ENCODE measurements at regions not wholly inside any gene's neighbourhood (a gene's known extent, or its start where the extent isn't known, plus 50 kb on each side); places are given as distances from the start of the nearest gene placed in this dataset.

- H3K4me1 ChIP-seq (ENCODE audit: control insufficient read depth, insufficient read depth, low read length): no peaks in the 10 kb centered on the region
- no peaks in the 10 kb centered on the region for H3K27me3 ChIP-seq (ENCODE audit: control insufficient read depth, insufficient read depth, low read length)
- H3K36me3 ChIP-seq (ENCODE audit: control insufficient read depth, insufficient read depth, low read length): no peaks in the 10 kb centered on the region
- H3K9me3 ChIP-seq (ENCODE audit: control insufficient read depth, insufficient read depth, low read length): no peaks in the 10 kb centered on the region
- DNase-seq (ENCODE audit: low read depth, low spot score): no peak
- H3K27ac ChIP-seq (ENCODE audit: low read length): no peak overlapping the region
- WGBS (ENCODE audit: insufficient coverage, insufficient read length): no CpG with 5 or more reads among the region's 22 CpGs
- no peak overlapping the region for H3K4me3 ChIP-seq (ENCODE audit: low read length)
These were observed 158.2 kb downstream of the OLFM1 start for GRCh38 chr9:135245482-135246247.

DNA sequence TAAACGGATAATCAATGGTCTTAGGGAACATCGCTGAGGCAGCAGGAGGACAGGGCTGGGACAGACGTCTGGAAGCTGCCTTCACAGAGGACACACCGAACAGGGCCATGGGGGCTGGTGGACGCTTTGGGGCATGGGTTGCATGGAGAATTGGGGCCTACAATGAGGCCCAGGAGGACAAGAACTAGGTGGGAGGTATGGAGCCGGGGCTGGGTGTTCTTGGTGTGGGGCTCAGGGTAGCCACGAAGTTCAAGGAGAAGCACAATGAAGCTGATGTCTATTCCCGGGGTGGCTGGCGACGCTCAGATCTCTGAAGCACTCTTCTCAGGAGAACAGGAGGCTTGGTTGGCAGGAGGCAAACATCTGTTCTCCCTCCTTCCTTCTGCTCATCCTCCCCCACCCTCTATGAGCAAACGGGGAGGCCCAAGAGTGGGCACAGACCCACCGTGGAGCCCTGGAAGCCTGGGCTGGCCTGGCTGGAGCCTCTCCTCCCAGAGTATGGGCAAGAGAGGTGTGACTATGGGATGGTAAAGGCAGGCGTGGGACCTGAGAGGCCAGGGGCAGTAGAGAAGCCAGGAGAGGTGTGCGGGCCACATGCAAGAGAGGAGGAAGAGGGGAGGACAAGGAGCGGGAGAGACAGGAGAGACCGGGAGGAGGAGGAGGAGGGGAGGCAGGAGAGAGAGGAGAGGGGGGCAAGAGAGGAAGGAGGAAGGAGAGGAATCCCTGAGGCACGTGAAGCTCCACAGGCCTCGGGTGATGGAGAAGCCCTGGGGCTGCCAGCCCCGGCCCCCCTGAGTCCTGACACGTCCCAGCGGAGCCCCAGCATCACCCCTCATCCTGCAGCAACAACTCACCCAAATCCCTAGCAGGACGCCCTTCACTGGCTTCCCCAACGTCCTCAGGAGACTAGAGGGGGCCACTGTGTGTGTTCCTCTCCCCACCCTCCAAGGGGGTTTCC lies 159.1 kb downstream of the OLFM1 start:
- no CpG with 5 or more reads among the region's 23 CpGs for WGBS (ENCODE audit: insufficient coverage, insufficient read length)
- H3K4me1 ChIP-seq (ENCODE audit: control insufficient read depth, insufficient read depth, low read length): no peaks in the 10 kb centered on the region
- H3K36me3 ChIP-seq (ENCODE audit: control insufficient read depth, insufficient read depth, low read length): no peaks in the 10 kb centered on the region
- H3K27ac ChIP-seq (ENCODE audit: low read length): no peak overlapping the region
- DNase-seq (ENCODE audit: low read depth, low spot score): no peak
- H3K4me3 ChIP-seq (ENCODE audit: low read length): no peak overlapping the region
- H3K9me3 ChIP-seq (ENCODE audit: control insufficient read depth, insufficient read depth, low read length): no peaks in the 10 kb centered on the region
- no peaks in the 10 kb centered on the region for H3K27me3 ChIP-seq (ENCODE audit: control insufficient read depth, insufficient read depth, low read length)

DNA sequence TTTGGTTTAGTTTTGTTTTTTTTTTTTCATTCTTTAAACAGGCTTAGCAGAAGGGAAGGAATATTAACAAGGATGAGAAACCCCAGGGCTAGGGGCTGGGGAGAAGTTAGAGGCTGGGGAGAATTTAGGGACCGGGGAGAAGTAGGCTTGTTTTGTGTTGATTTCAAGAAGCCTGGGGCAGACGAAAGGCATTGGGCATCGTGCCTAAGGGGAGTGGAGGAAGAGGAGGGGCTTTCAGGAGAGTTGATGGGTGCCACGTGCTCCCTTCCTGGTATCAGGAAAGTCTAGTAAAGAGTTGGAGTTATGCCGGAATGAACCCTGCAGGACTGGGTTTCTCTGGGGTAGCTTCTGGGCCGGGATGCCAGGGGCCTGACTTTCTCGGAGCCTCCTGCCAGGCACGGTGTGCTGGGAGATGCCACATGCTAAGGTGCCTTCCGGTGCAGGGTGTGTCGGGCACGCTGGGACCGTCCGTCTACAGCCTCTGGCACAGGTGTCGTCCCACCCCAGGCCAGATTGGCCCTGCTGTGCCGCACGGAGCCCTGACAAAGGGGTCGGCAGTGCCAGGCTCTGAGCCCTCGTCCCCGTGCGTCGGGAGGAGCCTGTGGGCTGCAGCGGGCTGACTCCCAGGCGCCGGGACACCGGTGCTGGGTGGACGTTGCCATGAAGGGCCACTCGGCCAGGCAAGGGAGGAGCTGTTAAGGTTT lies 159.9 kb downstream of the OLFM1 start:
- Histone ChIP-seq H3K27me3 (ENCODE audit: control insufficient read depth, insufficient read depth, low read length) (no peaks in the 10 kb centered on the region), H3K9me3 (ENCODE audit: control insufficient read depth, insufficient read depth, low read length) (no peaks in the 10 kb centered on the region), H3K36me3 (ENCODE audit: control insufficient read depth, insufficient read depth, low read length) (no peaks in the 10 kb centered on the region), H3K4me3 (ENCODE audit: low read length) (no peak overlapping the region), H3K4me1 (ENCODE audit: control insufficient read depth, insufficient read depth, low read length) (no peaks in the 10 kb centered on the region), H3K27ac (ENCODE audit: low read length) (no peak overlapping the region)
- DNase-seq (ENCODE audit: low read depth, low spot score): no peak
- WGBS (ENCODE audit: insufficient coverage, insufficient read length): no CpG with 5 or more reads among the region's 27 CpGs

DNA sequence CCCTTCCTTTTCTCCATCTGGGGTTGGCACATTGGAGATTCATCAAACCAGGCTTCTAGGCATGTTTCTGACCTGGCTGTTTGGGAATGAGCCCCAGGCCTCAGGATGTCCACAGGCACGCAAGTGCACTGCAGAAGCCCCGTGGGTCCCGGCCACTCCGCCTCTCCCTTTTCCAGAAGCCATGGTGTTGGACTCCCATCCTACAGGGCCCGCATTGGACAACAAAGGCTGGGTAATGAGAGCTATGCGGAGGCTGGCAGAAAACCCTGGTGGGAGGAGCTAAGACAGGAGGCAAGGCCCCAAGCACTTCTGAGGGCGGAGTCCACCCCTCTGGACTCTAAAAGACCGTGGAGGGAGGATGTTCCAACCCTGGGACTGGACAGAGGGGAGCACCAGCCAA lies 160.6 kb downstream of the OLFM1 start:
- no peaks in the 10 kb centered on the region for H3K27me3 ChIP-seq (ENCODE audit: control insufficient read depth, insufficient read depth, low read length)
- DNase-seq (ENCODE audit: low read depth, low spot score): no peak

DNA sequence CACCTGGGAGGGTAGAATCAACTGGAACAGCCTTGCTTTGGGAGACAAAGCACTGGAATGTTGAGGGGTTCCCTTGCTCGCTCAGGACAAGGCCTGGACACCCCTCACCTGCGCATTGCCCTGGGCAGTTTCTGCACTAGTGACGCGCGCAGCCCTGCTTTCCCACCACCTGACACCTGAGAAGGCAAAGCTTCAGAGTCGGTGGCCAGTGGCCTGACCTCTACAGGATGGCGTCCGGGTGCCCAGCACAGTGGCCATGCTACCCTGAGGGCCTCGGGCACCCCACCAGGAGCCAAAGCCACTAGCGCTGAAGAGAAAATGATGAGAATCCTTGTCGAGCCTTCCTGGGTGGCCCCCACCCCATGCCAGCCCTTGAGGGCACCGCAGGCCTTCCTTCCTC lies 161.3 kb downstream of the OLFM1 start:
- Histone ChIP-seq H3K4me3 (ENCODE audit: low read length) (no peak overlapping the region), H3K27ac (ENCODE audit: low read length) (no peak overlapping the region), H3K36me3 (ENCODE audit: control insufficient read depth, insufficient read depth, low read length) (no peaks in the 10 kb centered on the region), H3K9me3 (ENCODE audit: control insufficient read depth, insufficient read depth, low read length) (no peaks in the 10 kb centered on the region), H3K27me3 (ENCODE audit: control insufficient read depth, insufficient read depth, low read length) (no peaks in the 10 kb centered on the region), H3K4me1 (ENCODE audit: control insufficient read depth, insufficient read depth, low read length) (peaks cover under 1% of the 10 kb centered on the region; the same call in 1 of the 2 replicates)
- DNase-seq (ENCODE audit: low read depth, low spot score): no peak
- no CpG with 5 or more reads among the region's 12 CpGs for WGBS (ENCODE audit: insufficient coverage, insufficient read length)

More for the DNA sequence above, 160.6 kb downstream of the OLFM1 start:
- Histone ChIP-seq H3K4me3 (ENCODE audit: low read length) (no peak overlapping the region), H3K36me3 (ENCODE audit: control insufficient read depth, insufficient read depth, low read length) (no peaks in the 10 kb centered on the region), H3K9me3 (ENCODE audit: control insufficient read depth, insufficient read depth, low read length) (no peaks in the 10 kb centered on the region), H3K4me1 (ENCODE audit: control insufficient read depth, insufficient read depth, low read length) (no peaks in the 10 kb centered on the region), H3K27ac (ENCODE audit: low read length) (no peak overlapping the region)
- WGBS (ENCODE audit: insufficient coverage, insufficient read length): no CpG with 5 or more reads among the region's 8 CpGs

DNA sequence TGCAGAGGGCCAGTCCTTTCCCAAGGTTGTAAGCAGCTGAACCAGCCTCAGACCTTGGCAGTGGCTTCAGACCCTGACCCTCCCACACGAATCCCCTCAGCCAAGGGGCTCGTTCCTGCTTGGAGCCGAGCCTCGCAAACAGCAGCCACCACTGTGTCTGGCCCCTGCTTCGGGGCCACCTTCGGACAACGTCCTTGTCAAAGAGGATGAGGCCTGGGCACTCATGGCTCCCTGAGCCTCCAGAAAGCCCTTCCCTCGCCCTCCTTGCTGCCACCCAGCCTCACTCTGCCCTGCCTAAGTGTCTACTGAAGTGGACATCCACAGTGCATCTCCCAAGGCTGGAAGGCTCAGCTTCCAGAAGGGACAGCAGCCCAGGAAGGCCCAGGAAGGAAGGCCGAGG lies 161.7 kb downstream of the OLFM1 start:
- no peak for DNase-seq (ENCODE audit: low read depth, low spot score)
- H3K9me3 ChIP-seq (ENCODE audit: control insufficient read depth, insufficient read depth, low read length): no peaks in the 10 kb centered on the region
- H3K27me3 ChIP-seq (ENCODE audit: control insufficient read depth, insufficient read depth, low read length): no peaks in the 10 kb centered on the region
- WGBS (ENCODE audit: insufficient coverage, insufficient read length): no CpG with 5 or more reads among the region's 9 CpGs
- H3K36me3 ChIP-seq (ENCODE audit: control insufficient read depth, insufficient read depth, low read length): no peaks in the 10 kb centered on the region
- H3K4me1 ChIP-seq (ENCODE audit: control insufficient read depth, insufficient read depth, low read length): peaks cover 3% of the 10 kb centered on the region
- no peak overlapping the region for H3K27ac ChIP-seq (ENCODE audit: low read length)
- H3K4me3 ChIP-seq (ENCODE audit: low read length): no peak overlapping the region

DNA sequence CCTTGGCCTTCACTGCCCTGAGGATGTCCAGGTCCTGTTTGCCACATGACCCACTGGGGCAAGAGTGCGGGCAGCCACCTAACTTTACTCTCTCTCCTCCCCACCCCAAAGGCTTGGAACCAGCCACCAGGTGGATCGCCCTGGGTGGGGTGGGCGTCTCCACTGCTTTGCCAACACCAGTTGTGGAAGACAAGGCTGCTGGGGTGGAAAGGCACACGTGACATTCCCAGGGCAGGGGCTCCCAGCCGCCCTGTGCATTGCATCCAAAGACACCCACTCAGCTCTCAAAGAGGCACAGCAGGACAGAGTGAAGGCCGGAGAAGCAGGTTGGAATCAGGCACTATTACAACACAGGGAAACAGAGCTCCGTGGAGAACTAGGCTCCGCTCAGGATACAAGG lies 162.2 kb downstream of the OLFM1 start:
- Histone ChIP-seq H3K4me3 (ENCODE audit: low read length) (no peak overlapping the region), H3K27ac (ENCODE audit: low read length) (no peak overlapping the region)
- WGBS (ENCODE audit: insufficient coverage, insufficient read length): no CpG with 5 or more reads among the region's 8 CpGs

DNA sequence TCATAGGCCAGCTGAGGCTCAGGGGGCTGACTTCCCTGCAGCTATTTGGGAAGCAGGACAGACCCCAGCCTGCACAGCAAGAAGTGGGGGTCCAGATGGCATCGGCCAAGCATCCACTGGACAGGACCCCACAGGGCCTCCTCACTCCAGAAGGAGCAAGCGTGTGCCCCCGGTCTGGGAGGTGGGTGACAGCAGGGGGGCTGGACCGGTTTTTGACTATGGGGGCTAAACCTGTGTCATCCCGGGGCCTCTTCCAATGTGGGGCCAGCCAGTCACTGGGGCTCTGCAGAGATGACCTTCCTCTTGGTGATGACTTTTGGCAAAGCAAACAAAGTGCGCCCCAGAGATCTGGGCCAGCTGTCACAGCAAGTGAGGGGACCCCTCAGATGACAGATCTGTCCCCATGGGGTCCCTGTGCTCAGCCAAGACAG lies 163.9 kb downstream of the OLFM1 start:
- Histone ChIP-seq H3K4me1 (ENCODE audit: control insufficient read depth, insufficient read depth, low read length) (peaks cover 3% of the 10 kb centered on the region), H3K36me3 (ENCODE audit: control insufficient read depth, insufficient read depth, low read length) (no peaks in the 10 kb centered on the region), H3K27ac (ENCODE audit: low read length) (no peak overlapping the region), H3K9me3 (ENCODE audit: control insufficient read depth, insufficient read depth, low read length) (no peaks in the 10 kb centered on the region), H3K4me3 (ENCODE audit: low read length) (no peak overlapping the region), H3K27me3 (ENCODE audit: control insufficient read depth, insufficient read depth, low read length) (no peaks in the 10 kb centered on the region)
- no CpG with 5 or more reads among the region's 6 CpGs for WGBS (ENCODE audit: insufficient coverage, insufficient read length)
- no peak for DNase-seq (ENCODE audit: low read depth, low spot score)

More for the DNA sequence above, 162.2 kb downstream of the OLFM1 start:
- H3K4me1 ChIP-seq (ENCODE audit: control insufficient read depth, insufficient read depth, low read length): peaks cover 3% of the 10 kb centered on the region
- no peaks in the 10 kb centered on the region for H3K9me3 ChIP-seq (ENCODE audit: control insufficient read depth, insufficient read depth, low read length)
- H3K27me3 ChIP-seq (ENCODE audit: control insufficient read depth, insufficient read depth, low read length): no peaks in the 10 kb centered on the region
- no peak for DNase-seq (ENCODE audit: low read depth, low spot score)
- H3K36me3 ChIP-seq (ENCODE audit: control insufficient read depth, insufficient read depth, low read length): no peaks in the 10 kb centered on the region

- no peak overlapping the region for H3K27ac ChIP-seq (ENCODE audit: low read length)
- no peaks in the 10 kb centered on the region for H3K27me3 ChIP-seq (ENCODE audit: control insufficient read depth, insufficient read depth, low read length)
- no peaks in the 10 kb centered on the region for H3K36me3 ChIP-seq (ENCODE audit: control insufficient read depth, insufficient read depth, low read length)
- H3K9me3 ChIP-seq (ENCODE audit: control insufficient read depth, insufficient read depth, low read length): no peaks in the 10 kb centered on the region
- no peak overlapping the region for H3K4me3 ChIP-seq (ENCODE audit: low read length)
- H3K4me1 ChIP-seq (ENCODE audit: control insufficient read depth, insufficient read depth, low read length): peaks cover 3% of the 10 kb centered on the region
- no CpG with 5 or more reads among the region's 30 CpGs for WGBS (ENCODE audit: insufficient coverage, insufficient read length)
- no peak for DNase-seq (ENCODE audit: low read depth, low spot score)
These were observed 164.7 kb downstream of the OLFM1 start for GRCh38 chr9:135251996-135252760.

- Histone ChIP-seq H3K4me3 (ENCODE audit: low read length) (no peak overlapping the region), H3K27me3 (ENCODE audit: control insufficient read depth, insufficient read depth, low read length) (no peaks in the 10 kb centered on the region), H3K27ac (ENCODE audit: low read length) (no peak overlapping the region), H3K4me1 (ENCODE audit: control insufficient read depth, insufficient read depth, low read length) (peaks cover 3% of the 10 kb centered on the region), H3K36me3 (ENCODE audit: control insufficient read depth, insufficient read depth, low read length) (no peaks in the 10 kb centered on the region), H3K9me3 (ENCODE audit: control insufficient read depth, insufficient read depth, low read length) (no peaks in the 10 kb centered on the region)
- no peak for DNase-seq (ENCODE audit: low read depth, low spot score)
- no CpG with 5 or more reads among the region's 9 CpGs for WGBS (ENCODE audit: insufficient coverage, insufficient read length)
These were observed 165.5 kb downstream of the OLFM1 start for GRCh38 chr9:135252980-135253304.

Data from iPS DF 6.9 (cell line).